ENCODE measurements at regions not wholly inside any gene's neighbourhood (a gene's known extent, or its start where the extent isn't known, plus 50 kb on each side); places are given as distances from the start of the nearest gene placed in this dataset.

- TF ChIP-seq CTCF (IDR thresholded peaks at IDR 0.05) = no peak
- TF ChIP-seq POLR2AphosphoS5 (IDR thresholded peaks at IDR 0.05) = no peak
- TF ChIP-seq EP300 (IDR thresholded peaks at IDR 0.05) = no peak
These were observed 246.7 kb downstream of the GAS1 start for GRCh38 chr9:86700629-86701028.
